ENCODE measurements at regions not wholly inside any gene's neighbourhood (a gene's known extent, or its start where the extent isn't known, plus 50 kb on each side); places are given as distances from the start of the nearest gene placed in this dataset.
"Not testable (repeated sequence)": the region's sequence is repeated elsewhere in the genome, so short reads cannot be mapped to it uniquely, and the experiment has no call there.

DNA sequence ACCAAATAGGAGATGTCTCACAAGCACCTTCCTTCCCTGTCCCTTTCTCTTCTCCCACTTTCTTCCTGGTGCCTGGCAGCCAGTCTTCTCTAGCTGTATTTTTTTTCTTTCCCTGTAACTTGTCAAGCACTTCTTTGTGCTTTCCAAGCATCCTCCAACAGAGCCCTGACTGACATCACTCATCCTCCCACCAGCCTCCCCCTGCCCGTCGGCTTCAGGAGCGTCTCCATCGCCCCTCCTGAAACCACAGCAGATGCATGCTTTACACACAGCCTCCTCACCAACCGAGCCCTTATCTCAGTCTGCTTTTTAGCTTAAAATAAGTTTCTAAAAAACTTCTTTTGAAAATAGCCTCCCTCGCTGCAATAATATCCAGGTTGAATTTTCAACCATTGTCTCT, 268.7 kb upstream of the CDH5 start:
- DNase-seq (ENCODE audit: low spot score), result no peak

DNA sequence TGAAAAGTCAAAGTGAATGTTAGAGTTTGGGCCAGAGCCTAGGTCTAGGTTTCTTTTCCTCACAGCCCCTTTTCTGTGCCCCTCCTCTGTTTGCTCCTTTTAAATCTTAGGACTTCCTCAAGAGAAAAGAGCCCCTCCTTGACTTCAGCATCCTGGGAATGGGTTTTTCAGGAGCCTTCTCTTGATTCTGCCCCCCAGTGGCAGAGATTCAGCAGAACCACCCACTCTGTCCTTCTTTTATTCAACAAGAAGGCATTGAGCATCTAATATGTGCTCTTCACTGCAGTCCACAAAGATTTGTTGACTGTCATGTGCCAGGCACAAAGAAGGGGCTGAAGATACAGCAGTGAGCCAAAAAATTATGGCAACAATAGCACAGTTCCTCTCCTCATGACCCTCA, 270.8 kb upstream of the CDH5 start:
- no peak for DNase-seq (ENCODE audit: low spot score)

DNA sequence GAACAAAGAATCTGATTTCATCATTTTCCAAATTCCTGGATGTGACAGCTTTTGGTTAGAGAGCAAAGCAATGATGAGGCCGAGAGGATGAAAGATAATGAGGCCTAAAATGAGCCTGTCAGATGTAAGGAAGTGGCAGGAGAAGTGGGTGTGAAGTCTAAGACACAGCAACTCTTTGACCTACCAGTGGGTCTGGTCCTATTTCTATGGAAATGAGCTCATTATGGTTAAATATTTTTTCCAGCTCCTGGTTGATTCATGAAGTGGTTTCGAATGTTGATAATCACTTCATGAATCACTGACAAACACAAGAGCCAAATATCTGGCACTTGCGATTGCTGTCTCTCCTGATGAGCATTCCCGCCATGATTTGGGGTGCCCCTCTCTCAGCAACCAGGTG, 273.3 kb upstream of the CDH5 start:
- no peak for DNase-seq (ENCODE audit: low spot score)

GRCh38 chr16:66091471-66091891, 275.0 kb upstream of the CDH5 start:
- no peak for DNase-seq (ENCODE audit: low spot score)

GRCh38 chr16:66088681-66089080, 277.8 kb upstream of the CDH5 start:
- DNase-seq (ENCODE audit: low spot score), result no peak

DNA sequence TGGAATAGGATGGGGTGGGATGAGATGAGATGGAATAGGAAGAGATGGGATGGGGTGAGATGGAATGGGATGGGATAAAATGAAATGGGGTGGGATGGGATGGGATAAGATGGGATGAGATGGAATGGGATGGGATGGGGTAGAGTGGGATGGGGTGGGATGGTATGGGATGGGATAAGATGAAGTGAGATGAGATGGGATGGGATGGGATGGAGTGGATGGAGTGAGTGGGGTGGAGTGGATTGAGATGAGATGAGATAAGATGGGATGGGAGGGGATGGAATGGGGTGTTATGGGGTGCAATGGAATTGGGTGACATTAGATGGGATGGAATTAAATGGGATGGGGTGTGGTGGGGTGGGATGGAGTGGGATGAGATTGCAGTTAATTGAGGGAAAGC, 279.2 kb upstream of the CDH5 start:
- DNase-seq (ENCODE audit: low spot score), result no peak

DNA sequence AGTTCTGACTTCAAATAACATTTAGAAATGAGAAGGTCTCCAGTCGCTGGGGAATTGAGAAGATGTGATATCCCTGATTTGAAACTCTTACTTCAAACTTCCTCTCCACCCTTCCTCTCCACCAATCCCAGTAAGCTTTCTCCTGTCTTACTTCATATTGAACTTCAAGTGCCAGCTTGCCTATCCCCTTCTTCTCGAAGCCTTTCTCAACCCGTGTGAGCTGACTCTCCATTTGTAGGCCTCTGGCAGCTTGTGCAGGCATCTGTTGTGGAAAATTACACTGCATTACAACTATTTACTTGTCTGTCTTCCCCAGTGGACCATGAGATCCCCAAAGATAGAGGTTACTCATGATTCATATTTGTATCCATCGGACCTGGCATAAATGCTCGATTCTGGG, 280.8 kb upstream of the CDH5 start:
- DNase-seq (ENCODE audit: low spot score), result no peak

- DNase-seq (ENCODE audit: low spot score), result not testable (repeated sequence)
Observed at GRCh38 chr16:66084731-66085130, 281.8 kb upstream of the CDH5 start.

GRCh38 chr16:66084306-66084705, 282.2 kb upstream of the CDH5 start:
- DNase-seq (ENCODE audit: low spot score), result no peak

GRCh38 chr16:66083171-66083570, 283.3 kb upstream of the CDH5 start:
- no peak for DNase-seq (ENCODE audit: low spot score)

DNA sequence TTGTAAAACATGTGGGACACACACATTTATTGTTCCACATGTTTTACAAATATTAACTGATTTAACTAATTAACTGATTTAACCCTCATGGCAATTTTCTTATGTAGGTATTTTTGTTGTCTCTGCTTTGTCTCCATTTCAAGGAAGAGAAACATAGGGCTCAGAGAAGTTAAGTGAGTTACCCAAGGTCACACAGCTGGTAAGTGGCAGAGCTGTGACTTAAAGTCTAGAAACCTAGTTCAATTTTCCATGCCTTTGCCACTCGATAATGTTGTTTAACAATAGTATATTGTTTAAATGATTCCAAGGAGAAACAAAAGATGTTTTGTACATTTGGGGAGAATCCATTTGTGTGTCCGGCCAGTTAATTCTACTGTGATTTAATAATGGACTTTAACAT, 284.1 kb upstream of the CDH5 start:
- no peak for DNase-seq (ENCODE audit: low spot score)

DNA sequence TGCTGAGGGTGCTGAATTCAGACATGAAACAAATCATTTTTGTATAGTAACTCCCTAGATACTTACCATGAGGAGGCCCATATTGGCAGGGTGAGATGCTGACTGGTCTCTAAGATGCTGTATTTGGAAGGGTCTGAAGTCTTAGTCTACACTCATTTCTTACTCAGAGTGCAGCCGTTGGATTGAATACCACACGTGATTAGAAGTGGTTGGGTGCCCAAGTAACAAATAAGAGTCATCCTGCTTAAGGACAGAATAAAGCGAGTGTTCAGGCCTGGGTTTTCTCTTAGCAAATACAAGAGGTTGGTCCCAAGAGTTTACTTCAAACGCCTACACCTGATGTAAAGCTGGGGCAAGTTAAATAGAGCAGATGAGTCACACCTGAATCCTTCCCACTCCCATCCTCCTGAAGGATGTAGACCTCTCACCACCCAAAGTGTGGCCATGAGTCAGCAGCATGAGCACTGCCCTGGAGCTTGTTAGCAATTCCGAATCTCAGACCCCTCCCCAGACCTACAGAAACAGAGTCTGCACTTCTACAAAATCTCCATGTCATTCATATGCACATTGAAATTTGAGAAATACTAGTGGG, 284.6 kb upstream of the CDH5 start:
- DNase-seq (ENCODE audit: low spot score), result no peak

- no peak for DNase-seq (ENCODE audit: low spot score)
Observed at GRCh38 chr16:66079671-66080334, 286.7 kb upstream of the CDH5 start.

GRCh38 chr16:66070140-66070917, 296.2 kb upstream of the CDH5 start:
- peak; percentile 4 for DNase-seq (ENCODE audit: low spot score)

GRCh38 chr16:66069587-66069986, 296.9 kb upstream of the CDH5 start:
- no peak for DNase-seq (ENCODE audit: low spot score)

DNA sequence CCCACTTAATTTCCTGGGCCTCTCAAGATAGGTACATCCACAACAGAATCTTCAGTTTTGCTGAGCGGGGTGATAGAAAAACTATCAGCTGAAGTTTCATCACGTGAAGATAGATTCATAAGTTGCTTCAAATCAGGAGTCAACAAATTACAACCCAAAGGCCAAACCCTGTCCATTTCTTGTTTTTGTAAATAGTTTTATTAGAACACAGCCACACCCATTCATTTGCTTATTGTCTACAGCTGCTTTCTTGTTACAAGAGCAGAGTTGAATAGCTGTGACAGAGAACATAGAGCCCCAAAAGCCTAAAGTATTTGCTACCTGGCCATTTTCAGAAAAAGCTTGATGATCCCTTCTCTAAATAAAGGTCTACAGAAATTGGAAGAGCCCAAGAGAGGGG, 300.1 kb upstream of the CDH5 start:
- DNase-seq (ENCODE audit: low spot score), result no peak

DNA sequence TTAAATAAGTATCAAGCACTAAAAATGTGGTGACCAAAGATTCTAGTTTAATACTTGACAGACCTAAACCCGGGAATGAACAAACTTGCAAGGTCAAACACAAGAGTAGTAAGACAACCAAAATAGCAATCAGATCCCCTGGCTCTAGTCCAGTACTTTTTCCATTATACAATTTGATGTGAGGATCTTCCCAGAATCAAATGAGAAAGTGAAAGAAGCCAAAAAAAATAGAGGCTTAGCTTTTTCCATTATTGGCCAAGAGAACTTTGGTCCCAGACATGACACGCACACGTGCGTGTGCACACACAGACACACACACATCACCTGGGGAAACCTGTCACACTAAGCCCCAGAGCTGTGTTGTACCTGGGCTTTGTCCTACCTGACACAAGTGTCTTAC, 300.6 kb upstream of the CDH5 start:
- no peak for DNase-seq (ENCODE audit: low spot score)

- no peak for DNase-seq (ENCODE audit: low spot score)
Observed at GRCh38 chr16:66064801-66065530, 301.5 kb upstream of the CDH5 start.

GRCh38 chr16:66058832-66059231, 307.7 kb upstream of the CDH5 start:
- DNase-seq (ENCODE audit: low spot score), result no peak

DNA sequence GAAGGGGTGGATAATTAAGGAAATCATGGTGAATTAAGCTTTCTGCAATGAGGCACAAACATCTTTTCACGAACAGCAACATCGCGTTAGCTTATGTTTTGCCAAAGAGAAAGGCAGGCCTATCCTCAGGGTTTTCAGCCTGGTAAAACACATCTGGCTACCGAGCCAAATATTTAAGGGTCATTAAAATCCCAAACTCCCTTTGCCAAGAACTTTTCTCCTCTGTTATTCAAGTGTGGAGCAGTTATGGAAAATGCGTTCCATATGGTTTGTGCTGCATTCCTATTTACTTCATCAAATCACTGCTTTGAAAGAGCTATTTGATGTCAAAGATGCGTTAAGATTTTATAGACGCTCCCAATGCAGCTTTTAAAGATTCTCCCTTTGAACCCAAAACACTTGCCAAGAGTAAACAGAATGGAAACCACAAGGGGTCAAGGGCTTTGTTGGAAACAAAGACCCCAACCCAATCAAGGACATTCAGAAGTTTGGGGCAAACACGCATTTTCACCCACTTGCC, 308.3 kb upstream of the CDH5 start:
- no peak for DNase-seq (ENCODE audit: low spot score)

- no peak for DNase-seq (ENCODE audit: low spot score)
Observed at GRCh38 chr16:66057057-66057456, 309.4 kb upstream of the CDH5 start.

GRCh38 chr16:66054095-66054494, 312.4 kb upstream of the CDH5 start:
- DNase-seq (ENCODE audit: low spot score), result no peak

DNA sequence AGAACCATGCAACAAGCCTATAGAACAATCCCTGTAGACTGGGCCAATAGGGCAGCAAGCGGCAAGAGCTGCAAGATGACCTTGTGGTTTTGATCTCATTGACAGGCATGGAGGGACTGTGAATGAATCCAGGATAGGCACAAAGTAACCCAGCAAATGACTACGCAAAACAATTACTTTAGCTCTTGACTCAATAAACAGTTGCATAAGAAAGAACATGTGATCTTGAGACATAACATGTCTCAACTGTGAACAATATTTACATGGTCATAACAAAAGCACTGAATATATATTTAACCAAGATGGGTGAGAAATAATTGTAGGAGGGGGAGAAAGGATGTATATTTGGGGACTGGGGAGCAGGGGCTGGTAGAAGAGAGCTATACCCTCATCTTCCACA, 313.7 kb upstream of the CDH5 start:
- DNase-seq (ENCODE audit: low spot score), result no peak

Measured in hepatic stellate cell (primary cell).